Kidney glomerular epithelial cell (primary cell): ENCODE measurements at regions not wholly inside any gene's neighbourhood (a gene's known extent, or its start where the extent isn't known, plus 50 kb on each side); places are given as distances from the start of the nearest gene placed in this dataset.

ENCODE experiments used
- DNase-seq: peaks from one replicate; lab custom pipeline; 2025; lab: John Stamatoyannopoulos, UW

DNA sequence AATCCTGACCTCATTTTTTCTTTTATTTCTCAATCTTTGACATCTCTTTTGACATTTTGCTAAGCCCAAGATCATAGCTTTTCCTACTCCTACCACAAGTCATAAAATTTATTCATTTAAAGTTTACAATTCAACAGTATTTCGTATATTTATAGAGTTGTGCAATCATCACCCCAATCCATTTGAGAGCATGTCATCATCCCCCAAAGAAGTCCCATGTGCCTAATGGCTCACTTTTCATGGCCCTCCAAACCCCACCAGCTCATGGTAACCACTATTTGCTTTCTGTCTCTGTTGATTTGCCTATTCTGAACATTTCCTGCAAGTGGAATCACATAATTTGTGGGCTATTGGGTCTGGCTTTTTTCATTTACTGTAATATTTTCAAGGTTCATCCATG lies 52.5 kb upstream of the GLI3 start:
- DNase-seq: no peak
